ENCODE measurements at regions not wholly inside any gene's neighbourhood (a gene's known extent, or its start where the extent isn't known, plus 50 kb on each side); places are given as distances from the start of the nearest gene placed in this dataset.

DNA sequence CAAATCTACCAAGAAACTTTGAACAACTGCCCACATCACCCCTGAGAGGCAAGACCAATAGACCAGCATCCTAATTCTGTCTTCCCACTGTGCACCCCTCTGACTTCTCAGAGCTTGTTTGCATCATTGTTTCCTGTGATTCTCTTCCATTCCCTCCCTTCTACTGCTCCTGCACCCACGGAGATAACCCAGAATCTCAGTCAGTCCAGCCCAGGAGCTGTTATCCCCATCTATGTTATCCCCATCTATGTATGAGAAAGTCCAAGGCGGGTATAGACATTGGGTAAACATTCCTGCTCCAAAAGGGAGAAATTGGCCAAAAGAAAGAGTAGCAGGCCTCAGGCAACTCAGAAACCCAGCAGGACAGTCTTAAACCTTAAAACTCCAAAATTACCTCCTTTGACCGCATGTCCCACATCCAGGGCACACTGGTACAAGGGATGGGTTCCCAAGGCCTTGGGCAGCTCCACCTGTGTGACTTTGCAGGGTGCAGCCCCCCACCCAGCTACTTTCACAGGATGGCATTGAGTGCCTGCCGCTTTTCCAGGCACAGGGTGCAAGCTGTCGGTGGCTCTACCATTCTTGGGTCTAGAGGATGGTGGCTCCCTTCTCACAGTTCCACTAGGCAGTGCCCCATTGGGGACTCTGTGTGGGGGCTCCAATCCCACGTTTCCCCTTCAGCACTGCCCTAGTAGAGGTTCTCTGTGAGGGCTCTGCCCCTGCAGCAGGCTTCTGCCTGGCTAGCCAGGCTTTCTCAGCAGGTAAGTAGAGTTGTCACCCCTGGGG, 414.8 kb downstream of the NPHP4 start:
- no TSS peak for BruUV-seq (replicated peaks)

DNA sequence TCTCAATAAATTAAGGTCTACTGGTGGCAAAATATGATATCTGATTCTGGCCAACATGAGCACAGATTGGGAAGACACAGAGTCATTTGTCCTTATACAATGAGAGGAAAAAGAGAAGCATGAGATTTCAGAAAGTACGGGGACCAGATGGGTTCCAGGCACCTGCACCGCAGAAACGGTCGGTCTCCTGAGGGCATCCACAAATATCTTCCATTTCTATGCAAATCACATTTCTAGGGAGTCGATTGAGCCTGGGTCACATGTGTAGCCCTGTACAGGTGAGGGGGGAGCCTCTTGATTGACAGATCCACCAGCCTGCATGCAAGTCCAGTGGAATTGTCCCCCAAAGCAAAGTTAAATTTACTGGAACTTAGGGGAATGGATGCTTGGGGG, 415.6 kb downstream of the NPHP4 start:
- Histone ChIP-seq H3K4me2 (ENCODE audit: low read length) (no peak overlapping the region), H2AFZ (ENCODE audit: low read depth, low read length, poor library complexity, severe bottlenecking) (no peak overlapping the region), H3K27ac (ENCODE audit: low read depth, low read length) (no peak overlapping the region), H3K9me3 (ENCODE audit: control insufficient read depth in 1 of 2, insufficient read depth in 1 of 2, low read depth in 1 of 2, low read length in 2 of 2) (no peaks in the 10 kb centered on the region), H4K20me1 (ENCODE audit: insufficient read depth) (no peaks in the 10 kb centered on the region), H3K4me1 (ENCODE audit: control insufficient read depth in 1 of 2, insufficient read depth in 2 of 2, low read length in 2 of 2) (no peaks in the 10 kb centered on the region), H3K36me3 (ENCODE audit: control insufficient read depth in 1 of 2, insufficient read depth in 2 of 2, low read length in 2 of 2) (no peaks in the 10 kb centered on the region), H3K79me2 (ENCODE audit: insufficient read depth, low read length) (no peaks in the 10 kb centered on the region), H3K4me3 (replicated peaks in 1 of 2; ENCODE audit: low read depth in 1 of 2, low read length in 2 of 2) (no peak overlapping the region), H3K9ac (ENCODE audit: low read length) (no peak overlapping the region), H3K9me2 (ENCODE audit: insufficient read depth) (no peaks in the 10 kb centered on the region), H3K27me3 (ENCODE audit: insufficient read depth, low read length) (peaks cover 24% of the 10 kb centered on the region; the same call in 1 of the 2 replicates)
- RAD21 ChIA-PET (ENCODE audit: low non-redundant PET in 1 of 2, low total read pairs in 2 of 2, uncharacterized antibody in 2 of 2, unreplicated experiment in 2 of 2) = no interaction called here
- DNase-seq (ENCODE audit: low read depth, low spot score) (no peak), ATAC-seq (no peak)
- POLR2A ChIA-PET = no interaction called here
- intact Hi-C loops (cut with micrococcal nuclease) = no loop called here
- CTCF ChIA-PET = no interaction called here
- BruUV-seq (replicated peaks) = no TSS peak
- no peak for TF ChIP-seq JUND (IDR thresholded peaks at IDR 0.05)
- TF ChIP-seq ELF1 (IDR thresholded peaks at IDR 0.05; ENCODE audit: borderline replicate concordance, low read depth) = no peak
- TF ChIP-seq EGR1 (IDR thresholded peaks at IDR 0.05; ENCODE audit: low read depth) = no peak
- TF ChIP-seq SIN3A (IDR thresholded peaks at IDR 0.05; ENCODE audit: low read depth) = no peak
- no peak for TF ChIP-seq SRF (IDR thresholded peaks at IDR 0.05; ENCODE audit: low read depth)
- no peak for TF ChIP-seq EZH2phosphoT487 (IDR thresholded peaks at IDR 0.05; ENCODE audit: borderline replicate concordance)
- no peak for TF ChIP-seq SP1 (IDR thresholded peaks at IDR 0.05; ENCODE audit: low read depth)
- TF ChIP-seq, protein P1, sequence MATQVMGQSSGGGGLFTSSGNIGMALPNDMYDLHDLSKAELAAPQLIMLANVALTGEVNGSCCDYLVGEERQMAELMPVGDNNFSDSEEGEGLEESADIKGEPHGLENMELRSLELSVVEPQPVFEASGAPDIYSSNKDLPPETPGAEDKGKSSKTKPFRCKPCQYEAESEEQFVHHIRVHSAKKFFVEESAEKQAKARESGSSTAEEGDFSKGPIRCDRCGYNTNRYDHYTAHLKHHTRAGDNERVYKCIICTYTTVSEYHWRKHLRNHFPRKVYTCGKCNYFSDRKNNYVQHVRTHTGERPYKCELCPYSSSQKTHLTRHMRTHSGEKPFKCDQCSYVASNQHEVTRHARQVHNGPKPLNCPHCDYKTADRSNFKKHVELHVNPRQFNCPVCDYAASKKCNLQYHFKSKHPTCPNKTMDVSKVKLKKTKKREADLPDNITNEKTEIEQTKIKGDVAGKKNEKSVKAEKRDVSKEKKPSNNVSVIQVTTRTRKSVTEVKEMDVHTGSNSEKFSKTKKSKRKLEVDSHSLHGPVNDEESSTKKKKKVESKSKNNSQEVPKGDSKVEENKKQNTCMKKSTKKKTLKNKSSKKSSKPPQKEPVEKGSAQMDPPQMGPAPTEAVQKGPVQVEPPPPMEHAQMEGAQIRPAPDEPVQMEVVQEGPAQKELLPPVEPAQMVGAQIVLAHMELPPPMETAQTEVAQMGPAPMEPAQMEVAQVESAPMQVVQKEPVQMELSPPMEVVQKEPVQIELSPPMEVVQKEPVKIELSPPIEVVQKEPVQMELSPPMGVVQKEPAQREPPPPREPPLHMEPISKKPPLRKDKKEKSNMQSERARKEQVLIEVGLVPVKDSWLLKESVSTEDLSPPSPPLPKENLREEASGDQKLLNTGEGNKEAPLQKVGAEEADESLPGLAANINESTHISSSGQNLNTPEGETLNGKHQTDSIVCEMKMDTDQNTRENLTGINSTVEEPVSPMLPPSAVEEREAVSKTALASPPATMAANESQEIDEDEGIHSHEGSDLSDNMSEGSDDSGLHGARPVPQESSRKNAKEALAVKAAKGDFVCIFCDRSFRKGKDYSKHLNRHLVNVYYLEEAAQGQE (IDR thresholded peaks at IDR 0.05; ENCODE audit: low read depth) = no peak
- TF ChIP-seq FOSL1 (IDR thresholded peaks at IDR 0.05; ENCODE audit: low read depth) = no peak
- no peak for TF ChIP-seq ZFX (IDR thresholded peaks at IDR 0.05)
- no peak for TF ChIP-seq CEBPB (IDR thresholded peaks at IDR 0.05; ENCODE audit: low read depth)
- TF ChIP-seq ZNF274 (IDR thresholded peaks at IDR 0.05; ENCODE audit: low read depth, low read length) = no peak
- no peak for TF ChIP-seq ZBTB33 (IDR thresholded peaks at IDR 0.05; ENCODE audit: extremely low read depth, insufficient replicate concordance, low read length)

More for the DNA sequence above, 414.8 kb downstream of the NPHP4 start:
- no peaks in the 10 kb centered on the region for H3K79me2 ChIP-seq (ENCODE audit: insufficient read depth, low read length)
- H3K4me1 ChIP-seq (ENCODE audit: control insufficient read depth in 1 of 2, insufficient read depth in 2 of 2, low read length in 2 of 2) = no peaks in the 10 kb centered on the region
- TF ChIP-seq JUND (IDR thresholded peaks at IDR 0.05) (no peak), EZH2 (IDR thresholded peaks at IDR 0.05) (no peak), YY1 (IDR thresholded peaks at IDR 0.05; ENCODE audit: extremely low read depth, insufficient replicate concordance, low read depth, low read length) (no peak), POLR2A (IDR thresholded peaks at IDR 0.05; ENCODE audit: borderline replicate concordance, extremely low read depth, insufficient read depth, insufficient read length) (no peak), ATF3 (IDR thresholded peaks at IDR 0.05) (no peak)
- H4K20me1 ChIP-seq (ENCODE audit: insufficient read depth) = no peaks in the 10 kb centered on the region
- ChIA-PET POLR2A (no interaction called here), CTCF (no interaction called here), RAD21 (ENCODE audit: low non-redundant PET in 1 of 2, low total read pairs in 2 of 2, uncharacterized antibody in 2 of 2, unreplicated experiment in 2 of 2) (no interaction called here)
- H3K4me2 ChIP-seq (ENCODE audit: low read length) = no peak overlapping the region
- no peaks in the 10 kb centered on the region for H3K9me2 ChIP-seq (ENCODE audit: insufficient read depth)
- H3K27ac ChIP-seq (ENCODE audit: low read depth, low read length) = no peak overlapping the region
- ATAC-seq (no peak), DNase-seq (ENCODE audit: low read depth, low spot score) (no peak)
- peaks cover 32% of the 10 kb centered on the region for H3K27me3 ChIP-seq (ENCODE audit: insufficient read depth, low read length)
- H3K9me3 ChIP-seq (ENCODE audit: control insufficient read depth in 1 of 2, insufficient read depth in 1 of 2, low read depth in 1 of 2, low read length in 2 of 2) = no peaks in the 10 kb centered on the region
- intact Hi-C loops (cut with micrococcal nuclease) = no loop called here
- no peak overlapping the region for H3K9ac ChIP-seq (ENCODE audit: low read length)
- H3K4me3 ChIP-seq (replicated peaks in 1 of 2; ENCODE audit: low read depth in 1 of 2, low read length in 2 of 2) = no peak overlapping the region
- H3K36me3 ChIP-seq (ENCODE audit: control insufficient read depth in 1 of 2, insufficient read depth in 2 of 2, low read length in 2 of 2) = no peaks in the 10 kb centered on the region
- H2AFZ ChIP-seq (ENCODE audit: low read depth, low read length, poor library complexity, severe bottlenecking) = no peak overlapping the region

All from HCT116 (cell line).